ENCODE measurements at regions not wholly inside any gene's neighbourhood (a gene's known extent, or its start where the extent isn't known, plus 50 kb on each side); places are given as distances from the start of the nearest gene placed in this dataset.

DNA sequence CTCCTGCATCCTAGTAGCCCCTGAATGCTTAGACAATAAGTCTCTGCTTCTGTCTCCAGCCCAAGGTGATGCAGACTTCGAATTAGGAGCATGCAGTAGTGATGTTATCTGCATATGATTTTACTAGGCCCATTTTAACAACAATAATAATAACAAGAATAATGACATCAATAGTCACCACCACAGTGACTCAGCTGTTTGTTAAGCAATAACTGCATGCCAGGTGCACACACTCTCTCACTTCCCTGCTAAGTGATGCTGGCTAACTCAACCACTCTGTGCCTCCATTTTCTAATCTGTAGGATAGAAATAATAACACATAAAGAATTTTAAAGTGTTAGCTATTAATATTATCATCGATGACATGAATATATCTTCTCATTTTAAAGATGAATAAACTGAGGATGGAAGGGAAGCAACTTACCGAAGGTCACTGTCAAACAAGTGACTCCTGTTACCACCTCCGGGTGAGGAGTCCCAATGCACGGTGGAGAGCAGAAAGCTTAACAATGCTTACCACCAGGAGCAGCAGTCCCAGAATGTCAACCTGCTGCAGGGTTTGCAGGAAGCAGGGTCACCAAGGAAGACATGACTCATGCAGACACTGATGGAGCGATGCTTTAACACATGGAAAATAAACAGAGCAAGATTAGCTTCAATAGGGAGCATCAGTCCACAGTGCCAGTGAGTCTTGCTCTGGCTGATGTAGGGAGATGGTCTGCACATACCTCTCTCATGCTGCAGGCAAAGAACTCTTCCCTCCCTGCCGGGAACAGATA is 290.2 kb downstream of the SPATA17 start:
- no peaks in the 10 kb centered on the region for H3K4me1 Mint-ChIP-seq (ENCODE audit: low read depth)
- H3K27me3 Mint-ChIP-seq (ENCODE audit: insufficient read depth), result peaks cover 5% of the 10 kb centered on the region
- no peak overlapping the region for H3K27ac Mint-ChIP-seq
- no peaks in the 10 kb centered on the region for H3K9me3 Mint-ChIP-seq
- H3K4me3 Mint-ChIP-seq, result no peak overlapping the region
- intact Hi-C loops (cut with micrococcal nuclease), result no loop called here
- no peaks in the 10 kb centered on the region for H3K36me3 Mint-ChIP-seq (ENCODE audit: low read depth)
- no peak for DNase-seq (ENCODE audit: low spot score)

DNA sequence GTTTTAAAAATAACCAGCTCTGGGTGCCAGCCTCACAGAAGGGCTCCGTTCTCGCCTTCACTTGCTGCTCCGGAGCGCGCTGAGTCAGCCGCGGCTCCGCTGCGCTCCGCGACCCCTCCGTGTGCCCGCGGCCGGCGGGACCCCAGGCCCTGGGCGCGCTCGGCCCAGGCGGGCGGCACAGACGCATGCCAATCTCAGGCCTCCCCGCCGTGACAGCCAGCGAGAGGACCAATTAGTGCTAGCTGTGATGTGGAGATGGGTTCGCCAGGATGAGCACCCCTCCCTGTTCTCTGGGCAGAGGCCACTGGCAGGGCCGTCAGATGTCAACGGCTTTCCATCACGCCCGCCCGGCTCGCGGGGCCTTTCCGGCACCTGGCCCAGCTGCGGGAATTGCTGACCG is 293.8 kb downstream of the SPATA17 start:
- no peaks in the 10 kb centered on the region for H3K9me3 Mint-ChIP-seq
- H3K4me3 Mint-ChIP-seq, result no peak overlapping the region
- DNase-seq (ENCODE audit: low spot score), result no peak
- H3K27ac Mint-ChIP-seq, result no peak overlapping the region
- intact Hi-C loops (cut with micrococcal nuclease), result no loop called here
- no peaks in the 10 kb centered on the region for H3K36me3 Mint-ChIP-seq (ENCODE audit: low read depth)
- H3K4me1 Mint-ChIP-seq (ENCODE audit: low read depth), result no peaks in the 10 kb centered on the region
- peaks cover 5% of the 10 kb centered on the region for H3K27me3 Mint-ChIP-seq (ENCODE audit: insufficient read depth)

DNA sequence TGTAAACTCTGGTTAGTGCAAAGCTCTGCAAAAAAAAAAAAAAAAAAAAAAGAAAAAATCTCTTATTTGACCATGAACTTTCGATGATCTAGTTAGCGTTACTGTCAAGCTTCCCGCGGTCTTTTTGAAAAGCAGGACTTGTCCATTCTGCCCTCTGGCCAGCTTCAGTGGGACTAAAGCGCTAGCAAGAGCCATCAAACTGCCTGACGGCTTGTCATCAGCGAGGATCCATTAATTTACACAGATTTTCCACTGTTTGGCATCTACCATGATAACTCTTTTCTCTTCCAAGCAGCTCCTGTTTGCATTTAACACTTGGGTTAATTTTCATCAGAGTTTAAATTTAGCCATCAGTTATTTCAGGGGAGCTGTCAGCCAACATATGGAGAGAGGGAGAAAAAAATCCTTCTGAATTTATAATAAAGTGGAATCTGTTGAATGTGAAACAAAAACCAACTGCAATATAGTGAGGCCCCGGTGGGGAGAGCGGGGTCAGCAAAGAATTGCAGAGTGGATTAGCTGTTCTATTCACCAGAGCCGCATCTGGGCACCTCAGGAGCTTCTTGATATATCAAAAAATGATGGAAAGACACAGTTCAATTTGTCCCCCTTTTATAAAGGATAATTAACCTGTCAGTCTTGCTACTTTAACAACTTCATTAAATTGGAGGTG is 298.2 kb downstream of the SPATA17 start:
- Mint-ChIP-seq H3K4me3 (no peak overlapping the region), H3K4me1 (ENCODE audit: low read depth) (no peaks in the 10 kb centered on the region), H3K27me3 (ENCODE audit: insufficient read depth) (peaks cover 5% of the 10 kb centered on the region), H3K9me3 (no peaks in the 10 kb centered on the region), H3K27ac (no peak overlapping the region), H3K36me3 (ENCODE audit: low read depth) (no peaks in the 10 kb centered on the region)
- intact Hi-C loops (cut with micrococcal nuclease), result no loop called here
- DNase-seq (ENCODE audit: low spot score), result no peak

DNA sequence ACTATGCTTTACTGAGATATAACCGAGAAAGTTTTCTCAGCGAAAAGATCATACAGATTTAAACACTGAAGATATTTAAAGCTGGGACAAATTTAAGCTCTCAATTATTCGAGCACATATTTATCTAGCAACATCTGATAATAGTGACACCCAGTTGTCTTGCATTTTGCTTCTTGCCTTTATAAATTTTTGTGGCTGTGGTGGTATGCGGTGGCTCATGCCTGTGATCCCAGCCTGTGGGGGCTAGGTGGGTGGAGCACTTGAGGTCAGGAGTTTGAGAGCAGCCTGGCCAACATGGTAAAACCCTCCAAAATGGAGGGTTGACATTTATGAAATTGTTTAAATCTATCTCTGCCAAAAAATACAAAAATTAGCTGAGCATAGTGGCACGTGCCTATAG is 312.2 kb downstream of the SPATA17 start:
- Mint-ChIP-seq H3K27me3 (ENCODE audit: insufficient read depth) (no peaks in the 10 kb centered on the region), H3K9me3 (no peaks in the 10 kb centered on the region), H3K4me3 (no peak overlapping the region), H3K36me3 (ENCODE audit: low read depth) (no peaks in the 10 kb centered on the region), H3K4me1 (ENCODE audit: low read depth) (no peaks in the 10 kb centered on the region), H3K27ac (no peak overlapping the region)
- intact Hi-C loops (cut with micrococcal nuclease), result no loop called here
- no peak for DNase-seq (ENCODE audit: low spot score)

DNA sequence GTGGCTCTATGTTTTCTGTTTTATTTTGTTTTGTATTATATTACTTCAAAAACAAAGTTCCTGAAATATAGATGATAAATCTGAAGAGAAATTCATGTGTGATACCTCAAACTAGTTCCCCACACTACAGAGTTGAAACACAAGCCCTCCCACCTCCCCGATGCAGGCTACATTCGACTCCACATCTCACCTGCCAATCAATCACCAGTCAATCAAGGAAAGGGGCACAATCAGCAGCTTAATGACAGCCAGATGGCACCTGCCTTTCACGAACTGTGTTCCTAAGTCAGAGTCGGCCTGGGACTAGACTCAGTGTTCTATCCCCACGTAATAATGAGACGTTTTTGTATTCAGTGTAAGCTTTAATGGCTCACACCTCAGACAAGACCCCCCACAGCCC is 313.4 kb downstream of the SPATA17 start:
- no peak overlapping the region for H3K4me3 Mint-ChIP-seq
- H3K36me3 Mint-ChIP-seq (ENCODE audit: low read depth), result no peaks in the 10 kb centered on the region
- H3K27me3 Mint-ChIP-seq (ENCODE audit: insufficient read depth), result no peaks in the 10 kb centered on the region
- no peak overlapping the region for H3K27ac Mint-ChIP-seq
- no peaks in the 10 kb centered on the region for H3K9me3 Mint-ChIP-seq
- intact Hi-C loops (cut with micrococcal nuclease), result no loop called here
- H3K4me1 Mint-ChIP-seq (ENCODE audit: low read depth), result no peaks in the 10 kb centered on the region
- no peak for DNase-seq (ENCODE audit: low spot score)

DNA sequence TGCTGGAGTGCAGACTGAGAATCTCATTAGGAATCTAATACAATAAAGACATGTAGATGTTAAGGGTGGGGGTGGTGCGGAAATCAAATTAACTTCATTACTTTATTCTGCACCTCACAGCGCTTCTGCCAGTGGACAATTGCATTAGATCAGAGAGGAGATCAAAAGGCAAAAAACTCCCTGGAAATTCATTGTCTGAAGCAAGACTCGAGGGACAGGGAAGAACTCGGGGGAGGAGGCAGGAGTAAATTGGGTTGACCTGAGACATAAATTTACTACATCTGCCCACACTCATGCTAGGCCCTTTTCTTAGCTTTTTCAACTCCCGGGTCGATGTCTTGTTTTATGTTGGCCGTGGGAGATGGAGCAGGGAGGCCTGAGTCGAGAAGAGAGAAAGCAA is 315.4 kb downstream of the SPATA17 start:
- no peaks in the 10 kb centered on the region for H3K36me3 Mint-ChIP-seq (ENCODE audit: low read depth)
- intact Hi-C loops (cut with micrococcal nuclease), result no loop called here
- no peaks in the 10 kb centered on the region for H3K9me3 Mint-ChIP-seq
- H3K27ac Mint-ChIP-seq, result no peak overlapping the region
- no peaks in the 10 kb centered on the region for H3K4me1 Mint-ChIP-seq (ENCODE audit: low read depth)
- no peaks in the 10 kb centered on the region for H3K27me3 Mint-ChIP-seq (ENCODE audit: insufficient read depth)
- H3K4me3 Mint-ChIP-seq, result no peak overlapping the region
- no peak for DNase-seq (ENCODE audit: low spot score)

DNA sequence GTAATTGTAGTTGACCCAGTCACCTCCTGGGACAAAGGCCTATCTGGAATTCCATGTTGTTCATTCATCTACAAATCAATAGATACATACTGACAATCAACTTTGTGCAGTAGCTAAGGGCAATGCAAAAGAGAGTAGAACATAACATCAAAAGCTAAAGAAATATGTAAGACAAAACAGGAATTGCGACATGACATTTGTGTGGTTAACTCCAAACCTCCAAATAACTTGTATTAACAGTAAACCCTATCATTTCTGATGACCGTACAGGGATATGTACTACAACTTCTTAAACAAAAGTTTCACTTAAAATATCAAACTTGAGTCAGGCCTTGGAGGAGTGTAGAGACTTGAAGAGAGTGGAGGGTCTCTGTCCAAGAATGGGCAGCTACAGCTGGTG is 317.6 kb downstream of the SPATA17 start:
- Mint-ChIP-seq H3K9me3 (no peaks in the 10 kb centered on the region), H3K4me1 (ENCODE audit: low read depth) (no peaks in the 10 kb centered on the region), H3K36me3 (ENCODE audit: low read depth) (no peaks in the 10 kb centered on the region), H3K27ac (no peak overlapping the region), H3K4me3 (no peak overlapping the region), H3K27me3 (ENCODE audit: insufficient read depth) (no peaks in the 10 kb centered on the region)
- intact Hi-C loops (cut with micrococcal nuclease), result no loop called here
- no peak for DNase-seq (ENCODE audit: low spot score)

DNA sequence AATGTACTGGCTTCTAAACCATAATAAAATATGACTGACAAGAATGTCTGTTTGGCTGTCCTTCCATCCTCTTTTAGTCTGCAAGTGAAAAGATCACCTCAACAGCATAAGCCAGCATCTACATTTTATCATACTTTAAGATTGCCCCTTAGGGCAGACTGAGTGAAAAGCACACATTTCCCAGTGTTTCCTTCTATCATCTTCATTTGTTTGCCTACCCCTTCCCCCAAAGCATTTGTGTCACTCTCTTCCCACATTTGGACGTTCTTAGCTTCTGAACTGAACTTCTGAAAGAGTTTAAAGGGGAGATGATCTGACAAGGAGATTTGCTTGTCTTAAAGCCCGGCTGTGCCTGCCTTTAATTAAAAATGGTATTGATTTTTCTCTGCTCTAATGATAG is 322.2 kb downstream of the SPATA17 start:
- H3K4me3 Mint-ChIP-seq, result no peak overlapping the region
- no peak overlapping the region for H3K27ac Mint-ChIP-seq
- peaks cover 5% of the 10 kb centered on the region for H3K9me3 Mint-ChIP-seq
- intact Hi-C loops (cut with micrococcal nuclease), result no loop called here
- no peaks in the 10 kb centered on the region for H3K36me3 Mint-ChIP-seq (ENCODE audit: low read depth)
- H3K4me1 Mint-ChIP-seq (ENCODE audit: low read depth), result no peaks in the 10 kb centered on the region
- H3K27me3 Mint-ChIP-seq (ENCODE audit: insufficient read depth), result no peaks in the 10 kb centered on the region
- no peak for DNase-seq (ENCODE audit: low spot score)

DNA sequence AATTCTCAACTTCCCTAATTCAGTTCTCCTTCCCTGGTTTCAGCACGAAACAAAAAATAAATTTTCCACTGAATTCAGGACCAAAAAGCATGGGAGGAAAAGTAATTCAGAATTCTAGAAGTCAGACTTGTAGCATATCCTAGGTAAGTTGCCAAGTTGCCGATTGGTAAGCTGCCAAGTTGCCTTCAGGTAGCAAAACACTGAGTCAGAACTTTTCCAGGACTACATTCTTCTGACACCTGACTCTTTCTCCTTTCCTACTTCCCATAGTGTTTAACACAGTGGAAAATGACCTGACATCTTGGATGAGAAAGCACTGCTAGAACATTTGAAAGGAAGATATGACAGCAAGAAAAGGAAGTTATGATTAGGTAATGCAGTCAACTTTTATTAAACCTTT is 322.8 kb downstream of the SPATA17 start:
- Mint-ChIP-seq H3K4me1 (ENCODE audit: low read depth) (no peaks in the 10 kb centered on the region), H3K9me3 (peaks cover 5% of the 10 kb centered on the region), H3K4me3 (no peak overlapping the region), H3K36me3 (ENCODE audit: low read depth) (no peaks in the 10 kb centered on the region), H3K27me3 (ENCODE audit: insufficient read depth) (no peaks in the 10 kb centered on the region), H3K27ac (no peak overlapping the region)
- DNase-seq (ENCODE audit: low spot score), result no peak
- intact Hi-C loops (cut with micrococcal nuclease), result no loop called here

DNA sequence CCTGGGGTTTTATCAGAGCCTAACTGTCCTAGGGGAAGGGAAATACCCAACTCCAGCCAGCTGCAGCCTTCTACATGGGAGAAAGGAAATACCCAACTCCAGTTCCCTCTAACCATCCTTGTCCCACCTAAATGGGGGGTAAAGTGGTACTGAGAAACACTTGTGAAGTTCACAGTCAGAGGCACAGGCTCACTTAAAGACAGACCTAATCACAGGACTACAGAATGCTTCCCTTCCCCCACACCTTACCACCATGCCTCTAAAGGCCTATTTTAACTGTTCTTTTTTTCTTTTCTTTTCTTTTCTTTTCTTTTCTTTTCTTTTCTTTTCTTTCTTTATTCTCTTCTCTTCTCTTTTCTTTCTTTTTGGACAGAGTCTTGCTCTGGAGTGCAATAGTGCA is 324.6 kb downstream of the SPATA17 start:
- H3K4me3 Mint-ChIP-seq, result no peak overlapping the region
- DNase-seq (ENCODE audit: low spot score), result no peak
- H3K27me3 Mint-ChIP-seq (ENCODE audit: insufficient read depth), result no peaks in the 10 kb centered on the region
- H3K36me3 Mint-ChIP-seq (ENCODE audit: low read depth), result no peaks in the 10 kb centered on the region
- intact Hi-C loops (cut with micrococcal nuclease), result no loop called here
- H3K4me1 Mint-ChIP-seq (ENCODE audit: low read depth), result no peaks in the 10 kb centered on the region
- peaks cover 5% of the 10 kb centered on the region for H3K9me3 Mint-ChIP-seq
- no peak overlapping the region for H3K27ac Mint-ChIP-seq

DNA sequence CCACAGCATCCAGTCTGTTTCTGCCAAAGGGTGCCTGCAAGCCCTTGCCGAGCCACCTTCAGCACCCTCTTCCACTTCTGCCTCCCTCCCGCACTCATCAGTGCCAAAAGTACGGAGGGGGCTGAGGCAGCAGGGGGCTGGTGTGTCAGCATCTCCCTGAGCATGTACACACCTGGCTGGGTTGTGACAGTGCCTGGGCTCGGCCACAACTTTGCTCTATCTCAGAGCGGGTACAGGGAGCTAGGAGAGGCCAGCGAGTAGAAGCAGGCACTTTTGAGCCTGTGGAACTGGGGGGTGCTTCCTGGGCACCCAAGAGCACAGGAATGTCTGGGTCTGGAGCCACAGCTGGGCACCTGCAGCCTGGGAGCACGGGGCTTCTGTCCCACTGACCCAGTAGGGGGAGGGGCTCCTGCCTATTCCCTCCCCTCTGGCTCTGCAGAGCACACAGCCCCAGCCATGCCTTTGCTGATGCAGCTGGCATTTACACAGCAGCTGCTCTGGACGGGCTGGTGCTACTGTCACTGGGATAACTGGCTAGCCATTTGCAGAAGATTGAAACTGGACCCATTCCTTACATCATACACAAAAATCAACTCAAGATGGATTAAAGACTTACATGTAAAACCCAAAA is 319.8 kb upstream of the RRP15 start:
- no peaks in the 10 kb centered on the region for H3K36me3 Mint-ChIP-seq (ENCODE audit: low read depth)
- no peak overlapping the region for H3K27ac Mint-ChIP-seq
- no peak for DNase-seq (ENCODE audit: low spot score)
- H3K9me3 Mint-ChIP-seq, result peaks cover 6% of the 10 kb centered on the region
- no peaks in the 10 kb centered on the region for H3K4me1 Mint-ChIP-seq (ENCODE audit: low read depth)
- no peak overlapping the region for H3K4me3 Mint-ChIP-seq
- intact Hi-C loops (cut with micrococcal nuclease), result no loop called here
- no peaks in the 10 kb centered on the region for H3K27me3 Mint-ChIP-seq (ENCODE audit: insufficient read depth)

DNA sequence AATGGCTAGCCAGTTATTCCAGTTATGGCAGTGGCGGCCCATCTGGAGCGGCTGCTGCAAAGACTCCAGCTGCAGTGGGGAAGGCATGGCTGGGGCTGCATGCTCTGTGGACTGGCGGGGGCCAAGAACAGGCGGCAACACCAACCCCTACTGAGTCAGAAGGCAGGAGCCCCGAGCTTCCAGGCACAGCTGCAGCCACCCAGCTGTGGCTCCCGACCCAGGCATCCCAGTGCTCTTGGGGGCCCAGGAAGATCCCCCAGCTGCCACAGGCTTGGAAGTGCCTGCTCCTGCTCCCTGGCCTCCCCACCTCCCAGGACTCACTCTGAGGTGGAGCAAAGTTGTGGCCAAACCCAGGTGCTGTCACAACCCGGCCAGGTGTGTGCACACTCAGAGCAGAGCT is 317.0 kb upstream of the RRP15 start:
- Mint-ChIP-seq H3K4me3 (no peak overlapping the region), H3K9me3 (peaks cover 15% of the 10 kb centered on the region), H3K27ac (no peak overlapping the region), H3K36me3 (ENCODE audit: low read depth) (no peaks in the 10 kb centered on the region), H3K4me1 (ENCODE audit: low read depth) (no peaks in the 10 kb centered on the region), H3K27me3 (ENCODE audit: insufficient read depth) (no peaks in the 10 kb centered on the region)
- DNase-seq (ENCODE audit: low spot score), result no peak
- intact Hi-C loops (cut with micrococcal nuclease), result no loop called here

DNA sequence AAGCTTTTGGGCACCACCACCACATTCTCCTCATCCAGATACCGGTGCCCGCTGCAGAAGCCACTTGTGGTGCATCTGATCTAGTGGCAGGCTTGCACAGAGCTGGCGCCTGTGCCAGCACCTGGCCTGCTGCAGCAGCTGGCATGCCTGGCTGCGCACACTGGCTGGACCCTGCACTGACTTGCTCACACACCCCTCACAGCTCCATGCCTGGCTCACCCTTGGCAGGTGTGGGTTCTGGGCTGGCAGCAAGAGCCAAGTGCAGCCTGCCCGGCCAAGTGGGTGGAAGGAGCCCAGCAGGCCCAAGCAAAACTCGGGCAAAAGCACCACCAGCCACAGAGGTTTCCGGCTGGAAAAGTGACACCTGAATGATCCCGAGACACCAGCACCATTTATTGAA is 315.7 kb upstream of the RRP15 start:
- no peaks in the 10 kb centered on the region for H3K27me3 Mint-ChIP-seq (ENCODE audit: insufficient read depth)
- peaks cover 19% of the 10 kb centered on the region for H3K9me3 Mint-ChIP-seq
- no peak for DNase-seq (ENCODE audit: low spot score)

More for the DNA sequence above, 315.7 kb upstream of the RRP15 start:
- intact Hi-C loops (cut with micrococcal nuclease), result no loop called here
- Mint-ChIP-seq H3K4me1 (ENCODE audit: low read depth) (no peaks in the 10 kb centered on the region), H3K27ac (no peak overlapping the region), H3K36me3 (ENCODE audit: low read depth) (no peaks in the 10 kb centered on the region), H3K4me3 (no peak overlapping the region)
